Mesenchymal stem cell (in vitro differentiated cells and primary cell): ENCODE measurements at regions not wholly inside any gene's neighbourhood (a gene's known extent, or its start where the extent isn't known, plus 50 kb on each side); places are given as distances from the start of the nearest gene placed in this dataset.

Experiments used
- DNase-seq: peaks from one replicate; pipeline ENCODE4 v3.0.0-alpha.2; 2013
- H2AFZ ChIP-seq: one replicate; pipeline ENCODE4 v1.6.1; 2013; ENCODE audit warnings: low read depth, mild to moderate bottlenecking, control low read depth, inconsistent platforms, low read length, moderate library complexity
- H2AK5ac ChIP-seq: 2 replicates; pipeline ENCODE4 v1.6.1; 2013; ENCODE audit warnings: low read length, moderate library complexity, mild to moderate bottlenecking, inconsistent platforms; ENCODE audit not compliant: severe bottlenecking
- H2BK120ac ChIP-seq: one replicate; pipeline ENCODE4 v1.6.1; 2013; ENCODE audit warnings: low read depth, mild to moderate bottlenecking, inconsistent platforms, low read length, moderate library complexity
- H2BK12ac ChIP-seq, 2 experiments: one replicate each; pipeline ENCODE4 v1.6.1; 2013; ENCODE audit warnings: inconsistent platforms in 2 of 2, low read length in 2 of 2, mild to moderate bottlenecking in 2 of 2, moderate library complexity in 2 of 2, control low read depth in 1 of 2
- H2BK15ac ChIP-seq: one replicate; pipeline ENCODE4 v1.6.1; 2013; ENCODE audit warnings: mild to moderate bottlenecking, low read depth, inconsistent platforms; ENCODE audit not compliant: poor library complexity, severe bottlenecking
- H2BK5ac ChIP-seq: 2 replicates; pipeline ENCODE4 v1.6.1; 2013; ENCODE audit warnings: low read depth, mild to moderate bottlenecking, low read length, control low read depth, inconsistent platforms; ENCODE audit not compliant: poor library complexity, severe bottlenecking
- H3K14ac ChIP-seq, 2 experiments: one replicate each; pipeline ENCODE4 v1.6.1; 2013; ENCODE audit warnings: inconsistent platforms in 2 of 2, low read length in 2 of 2, control low read depth in 1 of 2, mild to moderate bottlenecking in 1 of 2, moderate library complexity in 1 of 2
- H3K18ac ChIP-seq, 2 experiments: one replicate each; pipeline ENCODE4 v1.6.1; 2013; ENCODE audit warnings: inconsistent platforms in 2 of 2, low read length in 2 of 2, control low read depth in 1 of 2, low read depth in 1 of 2, mild to moderate bottlenecking in 1 of 2
- H3K23ac ChIP-seq, 2 experiments: one replicate each; pipeline ENCODE4 v1.6.1; 2013; ENCODE audit warnings: inconsistent platforms in 2 of 2, low read length in 2 of 2, mild to moderate bottlenecking in 2 of 2, moderate library complexity in 2 of 2, control low read depth in 1 of 2
- H3K27ac ChIP-seq: 2 replicates; pipeline ENCODE4 v1.5.1; 2013; ENCODE audit warnings: mild to moderate bottlenecking, moderate library complexity, low read length, control low read depth, inconsistent platforms; ENCODE audit not compliant: poor library complexity, severe bottlenecking
- H3K27me3 ChIP-seq, 2 experiments: 2 replicates each; pipeline versions ENCODE4 v1.6.1 to v1.7.0; 2013; ENCODE audit warnings: low read length in 2 of 2, mild to moderate bottlenecking in 2 of 2, moderate library complexity in 2 of 2, control low read depth in 1 of 2, inconsistent platforms in 1 of 2; ENCODE audit not compliant: control insufficient read depth in 1 of 2, insufficient read depth in 1 of 2
- H3K36me3 ChIP-seq, 2 experiments: 2 replicates each; pipeline versions ENCODE4 v1.6.1 to v1.7.0; 2013; ENCODE audit warnings: low read length in 2 of 2, control low read depth in 1 of 2, inconsistent platforms in 1 of 2, low read depth in 1 of 2, mild to moderate bottlenecking in 1 of 2; ENCODE audit not compliant: insufficient read depth in 2 of 2, control insufficient read depth in 1 of 2
- H3K4ac ChIP-seq, 2 experiments: one replicate each; pipeline ENCODE4 v1.6.1; 2013; ENCODE audit warnings: inconsistent platforms in 2 of 2, low read length in 2 of 2, mild to moderate bottlenecking in 2 of 2, moderate library complexity in 2 of 2, control low read depth in 1 of 2, low read depth in 1 of 2
- H3K4me1 ChIP-seq: 2 replicates; pipeline ENCODE4 v1.6.1; 2013; ENCODE audit warnings: low read depth, low read length, control low read depth; ENCODE audit not compliant: control insufficient read depth, insufficient read depth
- H3K4me2 ChIP-seq: 2 replicates; pipeline ENCODE4 v1.6.1; 2013; ENCODE audit warnings: low read length, mild to moderate bottlenecking, inconsistent platforms; ENCODE audit not compliant: poor library complexity, severe bottlenecking
- H3K4me3 ChIP-seq, 2 experiments: 2 replicates each; pipeline versions ENCODE4 v1.5.1 to v1.7.0; 2013; ENCODE audit warnings: low read length in 2 of 2, mild to moderate bottlenecking in 2 of 2, control low read depth in 1 of 2, low read depth in 1 of 2; ENCODE audit not compliant: insufficient read depth in 1 of 2
- H3K79me1 ChIP-seq: replicated peaks from 2 replicates; pipeline ENCODE4 v1.6.1; 2013; ENCODE audit warnings: mild to moderate bottlenecking, control low read depth, low read length, inconsistent platforms; ENCODE audit not compliant: poor library complexity, severe bottlenecking
- H3K9ac ChIP-seq: 2 replicates; pipeline ENCODE4 v1.7.0; 2013; ENCODE audit warnings: mild to moderate bottlenecking, low read length, moderate library complexity
- H3K9me3 ChIP-seq: 2 replicates; pipeline ENCODE4 v1.7.0; 2013; ENCODE audit warnings: mild to moderate bottlenecking, low read length; ENCODE audit not compliant: control insufficient read depth
- H4K8ac ChIP-seq: one replicate; pipeline ENCODE4 v1.6.1; 2013; ENCODE audit warnings: inconsistent platforms, mild to moderate bottlenecking, low read length, moderate library complexity
- H4K91ac ChIP-seq: one replicate; pipeline ENCODE4 v1.6.1; 2013; ENCODE audit warnings: mild to moderate bottlenecking, low read length, inconsistent platforms
- WGBS: methylation state at CpG from one replicate; pipeline ENCODE4 v1.1.7; 2013; ENCODE audit warnings: mixed read lengths; 5-methylcytosine and 5-hydroxymethylcytosine counted together

GRCh38 chr16:64507240-64508024 is 614.4 kb downstream of the CDH11 start:
- Histone ChIP-seq H3K9me3 (peaks cover 6% of the 10 kb centered on the region), H2AFZ (no peak overlapping the region), H2BK120ac (no peak overlapping the region), H2BK12ac (no peak overlapping the region), H3K23ac (no peak overlapping the region), H3K4ac (no peak overlapping the region), H3K36me3 (no peaks in the 10 kb centered on the region), H3K14ac (peak overlapping the region in 1 of 2 experiments; percentile 15), H3K4me3 (no peak overlapping the region), H3K27ac (no peak overlapping the region), H3K18ac (peak overlapping the region in 1 of 2 experiments; percentile 29), H2BK15ac (no peak overlapping the region), H3K4me2 (no peak overlapping the region), H2BK5ac (no peak overlapping the region), H3K9ac (no peak overlapping the region), H3K4me1 (no peaks in the 10 kb centered on the region), H4K8ac (no peak overlapping the region), H2AK5ac (no peak overlapping the region), H4K91ac (no peak overlapping the region), H3K27me3 (no peaks in the 10 kb centered on the region), H3K79me1 (no peaks in the 10 kb centered on the region)
- 100% methylated on average over 1 of the region's 2 CpGs for WGBS
- DNase-seq = no peak

- 80% methylated on average over 1 of the region's 1 CpG for WGBS
- Histone ChIP-seq H3K27me3 (no peaks in the 10 kb centered on the region), H3K4ac (no peak overlapping the region), H3K9me3 (no peaks in the 10 kb centered on the region), H4K8ac (no peak overlapping the region), H3K23ac (no peak overlapping the region), H3K18ac (no peak overlapping the region), H3K4me2 (no peak overlapping the region), H3K14ac (no peak overlapping the region), H3K9ac (no peak overlapping the region), H2BK12ac (no peak overlapping the region), H2BK5ac (no peak overlapping the region), H3K36me3 (no peaks in the 10 kb centered on the region), H2AK5ac (no peak overlapping the region), H4K91ac (no peak overlapping the region), H2BK120ac (no peak overlapping the region), H3K4me1 (no peaks in the 10 kb centered on the region), H2AFZ (no peak overlapping the region), H3K27ac (no peak overlapping the region), H3K79me1 (no peaks in the 10 kb centered on the region), H2BK15ac (no peak overlapping the region), H3K4me3 (no peak overlapping the region)
- DNase-seq = no peak
These were observed 622.7 kb downstream of the CDH11 start for GRCh38 chr16:64499211-64499610.

GRCh38 chr16:64498363-64498762 is 623.5 kb downstream of the CDH11 start:
- no peaks in the 10 kb centered on the region for H3K27me3 ChIP-seq
- H3K14ac ChIP-seq = no peak overlapping the region
- no peak overlapping the region for H2BK5ac ChIP-seq
- H3K9me3 ChIP-seq = no peaks in the 10 kb centered on the region
- H3K4me1 ChIP-seq = peaks cover 2% of the 10 kb centered on the region
- no peak overlapping the region for H3K4me3 ChIP-seq
- WGBS = no CpG with 5 or more reads among the region's 2 CpGs
- H4K8ac ChIP-seq = no peak overlapping the region
- no peak overlapping the region for H2AK5ac ChIP-seq
- H3K79me1 ChIP-seq = no peaks in the 10 kb centered on the region
- no peak overlapping the region for H3K4ac ChIP-seq
- H2BK15ac ChIP-seq = no peak overlapping the region
- no peak overlapping the region for H2BK120ac ChIP-seq
- no peak overlapping the region for H3K9ac ChIP-seq
- H3K23ac ChIP-seq = no peak overlapping the region
- H3K36me3 ChIP-seq = no peaks in the 10 kb centered on the region
- no peak for DNase-seq
- no peak overlapping the region for H2AFZ ChIP-seq
- no peak overlapping the region for H3K18ac ChIP-seq
- no peak overlapping the region for H3K27ac ChIP-seq
- H4K91ac ChIP-seq = no peak overlapping the region
- H3K4me2 ChIP-seq = no peak overlapping the region
- no peak overlapping the region for H2BK12ac ChIP-seq

DNA sequence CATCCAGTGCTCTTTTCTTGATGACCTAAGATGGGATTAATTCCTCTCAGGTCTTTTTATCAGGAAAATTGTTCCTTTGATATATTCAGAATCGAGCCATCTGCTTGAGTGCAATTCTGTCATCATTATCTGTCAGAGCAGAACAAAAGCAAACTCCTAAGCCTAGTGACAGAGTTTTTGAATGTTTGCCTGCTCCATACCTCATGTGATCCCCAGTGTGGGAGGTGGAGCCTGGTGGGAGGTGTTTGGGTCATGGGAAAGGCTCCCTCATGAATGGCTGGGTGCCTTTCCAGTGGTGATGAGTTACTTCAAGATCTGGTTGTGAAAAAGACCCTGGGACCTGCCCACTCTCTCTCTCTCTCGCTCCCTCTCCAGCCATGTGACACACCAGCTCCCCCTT is 628.2 kb downstream of the CDH11 start:
- Histone ChIP-seq H4K91ac (no peak overlapping the region), H3K4me3 (no peak overlapping the region), H4K8ac (no peak overlapping the region), H3K79me1 (no peaks in the 10 kb centered on the region), H3K4me2 (no peak overlapping the region), H2BK120ac (no peak overlapping the region), H3K4ac (peak overlapping the region in 1 of 2 experiments; percentile 21), H2AK5ac (no peak overlapping the region), H3K4me1 (peaks cover 2% of the 10 kb centered on the region), H2BK12ac (no peak overlapping the region), H3K18ac (peak overlapping the region in 1 of 2 experiments; percentile 14), H2AFZ (no peak overlapping the region), H3K9ac (no peak overlapping the region), H2BK15ac (no peak overlapping the region), H3K23ac (no peak overlapping the region), H3K27ac (no peak overlapping the region), H3K14ac (no peak overlapping the region), H3K9me3 (no peaks in the 10 kb centered on the region), H3K27me3 (no peaks in the 10 kb centered on the region), H3K36me3 (no peaks in the 10 kb centered on the region), H2BK5ac (no peak overlapping the region)
- 35% methylated on average over 1 of the region's 2 CpGs for WGBS
- no peak for DNase-seq
